ENCODE measurements at regions not wholly inside any gene's neighbourhood (a gene's known extent, or its start where the extent isn't known, plus 50 kb on each side); places are given as distances from the start of the nearest gene placed in this dataset.

DNA sequence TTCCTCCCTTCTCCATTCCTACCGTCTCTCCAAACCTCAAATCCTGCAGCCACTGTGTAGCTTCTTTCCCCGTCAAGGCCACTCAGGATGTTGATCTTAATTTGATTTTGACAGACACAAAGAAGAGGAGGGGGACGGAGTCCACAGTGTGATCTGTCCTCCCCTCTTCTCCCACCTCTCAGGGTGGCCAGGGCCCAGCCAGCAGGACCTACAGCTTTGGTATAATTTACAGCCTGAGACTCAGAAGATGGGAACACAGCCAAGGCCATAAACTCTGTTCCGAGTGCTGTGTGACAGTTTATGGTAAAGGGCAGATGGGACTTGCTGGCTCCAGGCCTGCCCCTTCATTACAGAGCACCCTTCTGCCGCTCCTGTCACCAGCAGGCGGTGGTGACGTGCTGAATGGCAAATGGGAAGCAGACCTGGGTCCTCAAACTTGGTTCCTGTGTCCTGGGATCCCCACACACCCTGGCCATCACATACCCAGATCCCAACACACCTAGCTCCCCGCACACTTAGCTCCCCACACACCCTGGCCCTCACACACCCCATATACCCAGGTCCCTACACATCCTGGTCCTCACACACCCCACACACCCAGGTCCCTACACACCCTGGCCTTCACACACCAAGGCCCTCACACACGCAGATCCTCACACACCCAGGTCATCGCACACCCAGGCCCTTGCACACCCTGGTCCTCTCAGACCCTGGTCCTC, 71.6 kb downstream of the CD2 start:
- TF ChIP-seq POLR2AphosphoS5 (IDR thresholded peaks at IDR 0.05; ENCODE audit: borderline replicate concordance, low read depth, low read length) (no peak), EZH2 (IDR thresholded peaks at IDR 0.05) (no peak)
